Nephron (organoid): ENCODE measurements at regions not wholly inside any gene's neighbourhood (a gene's known extent, or its start where the extent isn't known, plus 50 kb on each side); places are given as distances from the start of the nearest gene placed in this dataset.

Experiments used
- H3K27ac Mint-ChIP-seq, 3 experiments: 2 replicates each; pipeline ENCODE4 v1.8.0; 2020; ENCODE audit warnings: mixed read lengths in 3 of 3, mild to moderate bottlenecking in 2 of 3, moderate library complexity in 1 of 3
- H3K27me3 Mint-ChIP-seq: 2 replicates; pipeline ENCODE4 v1.8.0; 2021; ENCODE audit warnings: low read depth, mild to moderate bottlenecking, moderate library complexity, mixed read lengths
- H3K36me3 Mint-ChIP-seq: 2 replicates; pipeline ENCODE4 v1.8.0; 2020; ENCODE audit warnings: low read depth, mixed read lengths
- H3K4me1 Mint-ChIP-seq: 2 replicates; pipeline ENCODE4 v1.8.0; 2020; ENCODE audit warnings: mixed read lengths
- H3K4me3 Mint-ChIP-seq, 3 experiments: 2 replicates each; pipeline ENCODE4 v1.8.0; 2020; ENCODE audit warnings: mild to moderate bottlenecking in 3 of 3, mixed read lengths in 3 of 3, moderate library complexity in 2 of 3
- H3K9me3 Mint-ChIP-seq: 2 replicates; pipeline ENCODE4 v1.8.0; 2020; ENCODE audit warnings: mixed read lengths
- CTCF ChIP-seq, 3 experiments: fragments of 200-600 bp; sonication (generic); IDR thresholded peaks; one replicate each; pipeline ENCODE4 v1.5.0; 2021; ENCODE audit warnings: antibody characterized with exemption in 3 of 3; ENCODE audit not compliant: unreplicated experiment in 3 of 3

GRCh38 chr17:65374966-65375365, 186.5 kb downstream of the AXIN2 start:
- H3K4me1 Mint-ChIP-seq: no peaks in the 10 kb centered on the region
- no peak overlapping the region for H3K4me3 Mint-ChIP-seq
- H3K36me3 Mint-ChIP-seq: no peaks in the 10 kb centered on the region
- H3K27ac Mint-ChIP-seq: no peak overlapping the region
- TF ChIP-seq CTCF (IDR thresholded peaks at IDR 0.05; ENCODE audit: unreplicated experiment in 3 of 3): no peak
- no peaks in the 10 kb centered on the region for H3K27me3 Mint-ChIP-seq
- peaks cover 2% of the 10 kb centered on the region for H3K9me3 Mint-ChIP-seq

- Mint-ChIP-seq H3K9me3 (peaks cover 7% of the 10 kb centered on the region), H3K27ac (no peak overlapping the region), H3K4me3 (no peak overlapping the region)
Observed at GRCh38 chr17:65371702-65372101, 189.7 kb downstream of the AXIN2 start.

GRCh38 chr17:65370669-65371131, 190.7 kb downstream of the AXIN2 start:
- no peak overlapping the region for H3K27ac Mint-ChIP-seq
- H3K4me1 Mint-ChIP-seq: no peaks in the 10 kb centered on the region
- no peaks in the 10 kb centered on the region for H3K36me3 Mint-ChIP-seq
- TF ChIP-seq CTCF (IDR thresholded peaks at IDR 0.05; ENCODE audit: unreplicated experiment in 3 of 3): no peak
- peaks cover 7% of the 10 kb centered on the region for H3K9me3 Mint-ChIP-seq
- H3K4me3 Mint-ChIP-seq: no peak overlapping the region
- H3K27me3 Mint-ChIP-seq: peaks cover 5% of the 10 kb centered on the region

More at GRCh38 chr17:65371702-65372101, 189.7 kb downstream of the AXIN2 start:
- no peak for TF ChIP-seq CTCF (IDR thresholded peaks at IDR 0.05; ENCODE audit: unreplicated experiment in 3 of 3)
- H3K36me3 Mint-ChIP-seq: no peaks in the 10 kb centered on the region
- H3K27me3 Mint-ChIP-seq: peaks cover 5% of the 10 kb centered on the region
- H3K4me1 Mint-ChIP-seq: no peaks in the 10 kb centered on the region

GRCh38 chr17:65368341-65368740, 193.1 kb downstream of the AXIN2 start:
- no peak for TF ChIP-seq CTCF (IDR thresholded peaks at IDR 0.05; ENCODE audit: unreplicated experiment in 3 of 3)
- Mint-ChIP-seq H3K4me1 (peaks cover 4% of the 10 kb centered on the region), H3K27ac (no peak overlapping the region), H3K36me3 (no peaks in the 10 kb centered on the region), H3K9me3 (peaks cover 17% of the 10 kb centered on the region), H3K4me3 (no peak overlapping the region), H3K27me3 (peaks cover 5% of the 10 kb centered on the region)

- Mint-ChIP-seq H3K4me1 (peaks cover 4% of the 10 kb centered on the region), H3K9me3 (peaks cover 17% of the 10 kb centered on the region), H3K4me3 (no peak overlapping the region), H3K36me3 (no peaks in the 10 kb centered on the region), H3K27ac (no peak overlapping the region), H3K27me3 (peaks cover 5% of the 10 kb centered on the region)
- no peak for TF ChIP-seq CTCF (IDR thresholded peaks at IDR 0.05; ENCODE audit: unreplicated experiment in 3 of 3)
Observed at GRCh38 chr17:65366102-65366844, 195.2 kb downstream of the AXIN2 start.

GRCh38 chr17:65365169-65365568, 196.3 kb downstream of the AXIN2 start:
- peaks cover 7% of the 10 kb centered on the region for H3K27me3 Mint-ChIP-seq
- H3K4me3 Mint-ChIP-seq: no peak overlapping the region
- H3K9me3 Mint-ChIP-seq: peaks cover 16% of the 10 kb centered on the region
- H3K4me1 Mint-ChIP-seq: peaks cover 4% of the 10 kb centered on the region
- no peak for TF ChIP-seq CTCF (IDR thresholded peaks at IDR 0.05; ENCODE audit: unreplicated experiment in 3 of 3)
- H3K27ac Mint-ChIP-seq: peak overlapping the region; percentile 29 to 81 (median 29)
- H3K36me3 Mint-ChIP-seq: no peaks in the 10 kb centered on the region
